B cell (primary cell): ENCODE measurements at regions not wholly inside any gene's neighbourhood (a gene's known extent, or its start where the extent isn't known, plus 50 kb on each side); places are given as distances from the start of the nearest gene placed in this dataset.

Experiments used
- ATAC-seq: fragments of 200-7000 bp; cut with Tn5 transposase; one replicate; pipeline ENCODE4 v1.10.0; 2021; ENCODE audit warnings: low read depth, mild to moderate bottlenecking, moderate number of reproducible peaks, moderate library complexity
- CTCF ChIA-PET: fragments of 350-600 bp; sonication (Branson Sonifier 250); formaldehyde crosslinking; loops from one replicate; lab custom pipeline; 2021; ENCODE audit warnings: antibody characterized with exemption, inconsistent platforms; lab: Charles Lee
- POLR2A ChIA-PET: fragments of 350-600 bp; sonication (Branson Sonifier 250); formaldehyde crosslinking; loops from one replicate; lab custom pipeline; 2021; ENCODE audit warnings: antibody characterized with exemption; lab: Charles Lee
- DNase-seq: peaks from one replicate; pipeline ENCODE4 v3.0.0; 2013
- H2AFZ ChIP-seq: 2 replicates; pipeline ENCODE4 v1.6.1; 2012; ENCODE audit warnings: mild to moderate bottlenecking, low read depth, low read length; ENCODE audit not compliant: insufficient read depth, poor library complexity, severe bottlenecking
- H3K27ac ChIP-seq, 2 donors: 1 replicate in 1 of 2; 2 replicates in 1 of 2; pipeline ENCODE4 v1.5.1; 2012 to 2013; ENCODE audit warnings: low read length in 2 of 2, mild to moderate bottlenecking in 2 of 2, moderate library complexity in 1 of 2
- H3K27me3 ChIP-seq, 4 experiments: fragments of 200-600 bp in 1 of 4; sonication (generic) in 1 of 4; replicated peaks in 1 of 4; 1 replicate in 2 of 4; 2 replicates in 2 of 4; pipeline versions ENCODE4 v1.6.1 to v1.7.0; 2013 to 2016; ENCODE audit warnings: low read length in 3 of 4, mild to moderate bottlenecking in 2 of 4, mixed read lengths in 1 of 4, moderate library complexity in 1 of 4; ENCODE audit not compliant: insufficient read depth in 4 of 4, control insufficient read depth in 3 of 4; ENCODE audit errors: control extremely low read depth in 1 of 4
- H3K36me3 ChIP-seq, 2 experiments: replicated peaks in 1 of 2; 1 replicate in 1 of 2; 2 replicates in 1 of 2; pipeline versions ENCODE4 v1.6.1 to v1.7.1; 2013; ENCODE audit warnings: low read length in 1 of 2; ENCODE audit not compliant: insufficient read depth in 2 of 2, control insufficient read depth in 1 of 2; ENCODE audit errors: control extremely low read depth in 1 of 2, extremely low read depth in 1 of 2
- H3K4me1 ChIP-seq, 2 donors: fragments of 200-600 bp in 1 of 2; sonication (generic) in 1 of 2; 1 replicate in 1 of 2; 2 replicates in 1 of 2; pipeline versions ENCODE4 v1.5.1 to v1.6.1; 2013 to 2017; ENCODE audit warnings: low read length in 2 of 2; ENCODE audit not compliant: control insufficient read depth in 2 of 2, insufficient read depth in 2 of 2
- H3K4me2 ChIP-seq: replicated peaks from 2 replicates; pipeline ENCODE3; 2012; ENCODE audit warnings: mild to moderate bottlenecking, low read depth, low read length; ENCODE audit not compliant: poor library complexity, severe bottlenecking
- H3K4me3 ChIP-seq, 5 experiments: fragments of 200-600 bp in 1 of 5; sonication (generic) in 1 of 5; 1 replicate in 3 of 5; 2 replicates in 2 of 5; pipeline versions ENCODE4 v1.5.1 to v1.7.0; 2011 to 2016; ENCODE audit warnings: low read length in 4 of 5, mild to moderate bottlenecking in 4 of 5, low read depth in 2 of 5, control low read depth in 1 of 5, moderate library complexity in 1 of 5; ENCODE audit not compliant: insufficient read depth in 1 of 5; ENCODE audit errors: control extremely low read depth in 1 of 5, extremely low read depth in 1 of 5
- H3K79me2 ChIP-seq: fragments of 200-600 bp; sonication (generic); one replicate; pipeline ENCODE4 v1.6.0; 2016; ENCODE audit warnings: low read length; ENCODE audit not compliant: control insufficient read depth, insufficient read depth
- H3K9ac ChIP-seq: fragments of 200-600 bp; sonication (generic); 2 replicates; pipeline ENCODE4 v1.6.1; 2017; ENCODE audit warnings: mild to moderate bottlenecking, low read length, moderate library complexity
- H3K9me3 ChIP-seq, 3 donors: one replicate each; pipeline versions ENCODE4 v1.6.1 to v1.7.1; 2013; ENCODE audit warnings: low read length in 2 of 3; ENCODE audit not compliant: control insufficient read depth in 2 of 3, insufficient read depth in 1 of 3; ENCODE audit errors: control extremely low read depth in 1 of 3
- H4K20me1 ChIP-seq: 2 replicates; pipeline ENCODE4 v1.6.0; 2012; ENCODE audit warnings: mild to moderate bottlenecking, low read length; ENCODE audit not compliant: insufficient read depth, control insufficient read depth, poor library complexity, severe bottlenecking
- H3K27ac Mint-ChIP-seq: one replicate; pipeline ENCODE4 v1.8.0; 2021; ENCODE audit warnings: mixed read lengths
- H3K27me3 Mint-ChIP-seq: one replicate; pipeline ENCODE4 v1.8.0; 2021; ENCODE audit warnings: mixed read lengths
- H3K4me1 Mint-ChIP-seq: one replicate; pipeline ENCODE4 v1.8.0; 2021; ENCODE audit warnings: mixed read lengths
- H3K4me3 Mint-ChIP-seq: one replicate; pipeline ENCODE4 v1.8.0; 2021; ENCODE audit warnings: mixed read lengths
- H3K9me3 Mint-ChIP-seq: one replicate; pipeline ENCODE4 v1.8.0; 2022; ENCODE audit warnings: mixed read lengths; ENCODE audit not compliant: insufficient read depth
- CTCF ChIP-seq: fragments of 200-600 bp; IDR thresholded peaks from one replicate; pipeline ENCODE4 v1.8.0; 2022; ENCODE audit warnings: antibody characterized with exemption, mild to moderate bottlenecking
- EZH2 ChIP-seq: IDR thresholded peaks from 2 replicates; pipeline ENCODE4 v1.6.1; 2012; ENCODE audit warnings: borderline replicate concordance, low read depth, mild to moderate bottlenecking, moderate library complexity, low read length; ENCODE audit not compliant: insufficient read depth, poor library complexity, severe bottlenecking
- WGBS: methylation state at CpG from one replicate; pipeline ENCODE4 v1.1.5; 2013; ENCODE audit warnings: missing lambda C conversion rate; ENCODE audit not compliant: insufficient coverage; 5-methylcytosine and 5-hydroxymethylcytosine counted together
- intact Hi-C: fragments of 100-400 bp; cut with micrococcal nuclease; formaldehyde crosslinking; loops from one replicate; pipeline ENCODE4 v1.10.0; 2022

GRCh38 chr1:90393025-90393424 is 324.1 kb downstream of the BARHL2 start:
- Mint-ChIP-seq H3K9me3 (no peaks in the 10 kb centered on the region), H3K27me3 (no peaks in the 10 kb centered on the region), H3K4me1 (no peaks in the 10 kb centered on the region), H3K27ac (no peak overlapping the region), H3K4me3 (no peak overlapping the region)
- Histone ChIP-seq H3K79me2 (no peaks in the 10 kb centered on the region), H3K4me1 (no peaks in the 10 kb centered on the region), H4K20me1 (no peaks in the 10 kb centered on the region), H3K36me3 (no peaks in the 10 kb centered on the region), H2AFZ (no peak overlapping the region), H3K9ac (no peak overlapping the region), H3K4me3 (no peak overlapping the region), H3K4me2 (no peak overlapping the region), H3K9me3 (peaks cover 0 to 1% (median 0%) of the 10 kb centered on the region in 3 donors), H3K27me3 (no peaks in the 10 kb centered on the region), H3K27ac (no peak overlapping the region)
- DNase-seq: no peak
- TF ChIP-seq CTCF (no peak), EZH2 (no peak)
- intact Hi-C loops: no loop called here
- POLR2A ChIA-PET: no interaction called here
- no peak for ATAC-seq
- CTCF ChIA-PET: no interaction called here

GRCh38 chr1:90391126-90391525 is 326.0 kb downstream of the BARHL2 start:
- ATAC-seq: no peak
- Histone ChIP-seq H3K79me2 (no peaks in the 10 kb centered on the region), H3K4me1 (no peaks in the 10 kb centered on the region), H4K20me1 (no peaks in the 10 kb centered on the region), H3K9me3 (no peaks in the 10 kb centered on the region), H3K27me3 (no peaks in the 10 kb centered on the region), H3K27ac (no peak overlapping the region), H3K4me2 (no peak overlapping the region), H2AFZ (no peak overlapping the region), H3K9ac (no peak overlapping the region), H3K4me3 (no peak overlapping the region), H3K36me3 (no peaks in the 10 kb centered on the region)
- no peaks in the 10 kb centered on the region for H3K9me3 Mint-ChIP-seq
- no peak for DNase-seq
- no CpG with 5 or more reads among the region's 1 CpG for WGBS
- no peaks in the 10 kb centered on the region for H3K4me1 Mint-ChIP-seq
- TF ChIP-seq EZH2 (no peak), CTCF (no peak)
- ChIA-PET CTCF (no interaction called here), POLR2A (no interaction called here)
- no peaks in the 10 kb centered on the region for H3K27me3 Mint-ChIP-seq
- H3K27ac Mint-ChIP-seq: no peak overlapping the region
- no peak overlapping the region for H3K4me3 Mint-ChIP-seq
- intact Hi-C loops: no loop called here
